Activated CD8-positive, alpha-beta memory T cell treated with anti-CD3 and anti-CD28 coated beads for 4 hours (primary cell): ENCODE measurements at regions not wholly inside any gene's neighbourhood (a gene's known extent, or its start where the extent isn't known, plus 50 kb on each side); places are given as distances from the start of the nearest gene placed in this dataset.
"Not testable (repeated sequence)": the region's sequence is repeated elsewhere in the genome, so short reads cannot be mapped to it uniquely, and the experiment has no call there.

Experiments
- DNase-seq, 2 donors: peaks; one replicate each; pipeline ENCODE4 v3.0.0-alpha.2; 2020; ENCODE audit warnings: low read depth in 2 of 2

DNA sequence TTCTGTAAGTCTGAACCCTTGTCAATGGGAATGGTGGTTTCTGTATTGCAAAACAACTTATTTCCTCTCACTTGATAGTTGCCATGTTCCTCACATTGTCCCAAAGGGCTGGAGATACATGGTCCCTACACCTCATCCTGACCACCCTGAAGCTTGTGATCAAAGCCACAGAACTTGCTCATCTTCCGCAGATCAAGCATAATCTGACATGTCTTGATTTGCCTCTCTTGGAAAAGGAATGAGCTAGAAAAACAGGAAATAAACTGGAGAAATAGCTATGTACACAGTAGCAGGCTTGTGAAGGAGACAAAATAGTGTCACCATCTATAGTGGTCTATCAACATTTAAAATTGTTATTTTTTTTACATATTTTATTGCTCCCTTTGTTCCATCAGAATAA, 871.9 kb upstream of the C9orf72 start:
- no peak for DNase-seq

DNA sequence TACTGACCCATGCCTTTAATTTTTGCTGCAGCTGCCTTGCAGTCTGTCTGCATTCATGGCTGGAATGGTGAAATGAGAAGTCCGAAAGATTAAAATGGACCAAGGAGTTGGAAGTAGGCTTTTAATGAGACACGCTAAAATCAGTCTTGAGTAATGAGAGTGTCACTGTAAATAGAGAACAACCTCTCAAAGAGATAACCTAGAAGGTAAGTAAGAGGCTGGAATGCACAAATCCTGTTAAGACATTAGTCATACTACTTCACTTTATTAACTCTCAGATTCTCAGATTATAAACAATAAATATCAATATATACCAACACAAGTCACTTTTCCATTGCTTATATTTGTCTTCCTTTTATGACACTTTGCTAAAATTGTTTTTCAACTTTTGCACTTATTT, 880.6 kb upstream of the C9orf72 start:
- no peak for DNase-seq

DNA sequence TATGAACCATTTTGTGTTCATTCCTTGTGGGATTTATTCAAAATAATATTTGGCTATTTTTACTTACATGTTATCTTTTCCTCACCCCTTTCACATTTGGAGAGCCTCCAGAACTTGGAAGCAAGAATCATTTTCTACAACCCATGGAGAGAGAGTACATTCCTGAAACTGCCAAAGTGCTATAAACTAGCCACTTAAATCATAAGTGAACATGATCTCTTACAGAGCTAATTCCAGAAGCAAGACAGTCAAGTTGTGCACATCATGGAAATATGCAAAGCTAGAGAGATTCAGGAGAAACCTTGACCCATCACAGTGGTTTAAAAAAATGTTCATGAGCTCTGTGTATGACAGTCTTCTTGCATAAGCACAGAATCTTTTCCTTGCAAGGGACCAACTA, 883.6 kb upstream of the C9orf72 start:
- no peak for DNase-seq

DNA sequence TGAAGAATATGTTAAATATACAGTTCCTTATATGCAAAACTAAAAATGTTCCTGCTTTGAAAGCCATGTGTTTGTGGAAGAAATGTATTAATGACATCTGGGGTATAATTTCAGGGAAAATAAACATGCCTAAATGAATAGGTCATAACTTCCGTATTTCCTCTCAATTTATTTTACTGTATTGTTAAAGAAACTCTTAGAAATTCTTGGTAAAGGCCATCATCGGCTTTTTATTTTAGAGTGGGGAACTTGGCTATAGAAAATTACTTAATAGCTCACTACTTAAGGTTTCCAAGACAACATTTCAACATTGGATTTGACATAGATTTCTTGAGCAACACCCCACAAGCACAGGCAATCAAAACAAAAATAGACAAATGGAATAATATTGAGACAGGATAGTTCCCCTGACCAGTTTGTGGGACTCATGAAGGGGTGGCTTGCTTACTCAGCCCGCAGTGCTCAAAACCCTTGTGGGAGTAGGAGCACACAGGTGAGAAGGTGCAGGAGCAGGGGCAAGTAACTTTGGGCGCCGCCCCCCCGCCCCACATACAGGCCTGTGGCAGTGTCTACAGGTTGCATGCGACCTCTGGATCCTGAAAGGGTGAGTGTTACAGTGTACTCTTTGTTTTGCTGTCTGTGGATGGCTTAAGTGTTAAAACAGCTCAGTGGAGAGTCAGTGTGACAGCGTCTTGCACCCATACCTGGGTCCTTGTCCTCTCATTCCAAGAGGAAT, 891.4 kb upstream of the C9orf72 start:
- DNase-seq = no peak

DNA sequence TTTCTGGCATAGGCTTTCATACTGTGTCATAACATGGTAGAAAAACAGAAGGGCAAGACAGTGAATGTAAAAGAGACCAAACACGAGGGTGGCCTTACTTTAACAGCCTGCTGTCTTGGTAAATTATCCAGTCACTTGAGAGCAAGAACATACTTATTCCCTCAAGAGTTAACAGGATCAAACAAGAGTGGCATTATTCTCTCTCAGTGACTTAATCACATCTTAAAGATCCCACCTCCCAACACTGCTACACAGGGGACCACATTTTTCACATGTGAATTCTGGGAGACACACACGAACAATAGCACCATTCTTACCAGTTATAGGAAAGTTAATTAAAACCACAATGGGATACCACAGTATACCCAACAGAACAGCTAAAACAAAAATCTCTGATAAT, 898.0 kb upstream of the C9orf72 start:
- DNase-seq = no peak

DNA sequence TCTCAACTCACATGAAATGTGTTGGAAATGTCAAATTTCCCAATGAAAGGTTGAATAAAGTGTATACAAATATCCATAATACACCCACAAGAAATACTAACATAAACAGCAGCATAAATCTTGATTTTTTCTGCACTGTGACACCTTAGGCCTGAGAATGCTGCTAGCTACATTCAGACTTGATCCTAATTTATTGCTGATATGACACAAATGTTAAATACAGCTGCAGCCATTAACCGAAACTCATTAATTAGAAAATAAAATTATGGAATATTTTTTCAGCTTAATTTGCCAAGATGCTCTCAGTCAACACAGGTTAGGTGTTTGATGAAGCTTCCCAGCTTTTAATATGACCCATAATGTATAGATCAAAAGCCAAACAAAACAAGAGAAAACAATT, 914.3 kb upstream of the C9orf72 start:
- no peak for DNase-seq

DNA sequence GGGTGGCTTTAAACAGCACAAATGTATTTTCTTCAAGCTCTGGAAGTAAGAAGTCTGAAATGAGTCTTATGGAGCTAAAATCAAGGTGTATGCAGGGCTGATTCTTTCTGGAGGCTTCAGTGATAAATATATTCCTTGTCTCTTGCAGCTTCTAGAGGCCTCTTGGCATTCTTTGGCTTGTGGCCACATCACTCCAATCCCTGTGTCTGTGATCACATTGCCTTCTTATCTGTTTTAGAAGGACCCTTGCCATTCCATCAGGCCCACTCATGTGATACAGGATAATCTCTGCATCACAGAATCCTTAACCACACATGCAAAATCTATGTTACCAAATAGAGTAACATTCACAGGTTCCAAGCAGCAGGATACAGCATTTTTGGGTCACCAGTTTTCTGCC, 917.8 kb upstream of the C9orf72 start:
- no peak for DNase-seq

DNA sequence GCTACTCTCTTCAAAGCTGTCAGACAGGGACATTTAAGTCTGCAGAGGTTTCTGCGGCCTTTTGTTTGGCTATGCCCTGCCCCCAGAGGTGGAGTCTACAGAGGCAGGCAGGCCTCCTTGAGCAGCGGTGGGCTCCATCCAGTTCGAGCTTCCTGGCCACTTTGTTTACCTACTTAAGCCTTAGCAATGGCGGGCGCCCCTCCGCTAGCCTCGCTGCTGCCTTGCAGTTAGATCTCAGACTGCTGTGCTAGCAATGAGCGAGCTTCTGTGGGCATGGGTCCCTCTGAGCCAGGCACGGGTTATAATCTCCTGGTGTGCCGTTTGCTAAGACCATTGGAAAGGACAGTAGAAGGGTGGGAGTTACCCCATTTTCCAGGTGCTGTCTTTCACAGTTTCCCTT, 924.9 kb upstream of the C9orf72 start:
- DNase-seq = not testable (repeated sequence)

DNA sequence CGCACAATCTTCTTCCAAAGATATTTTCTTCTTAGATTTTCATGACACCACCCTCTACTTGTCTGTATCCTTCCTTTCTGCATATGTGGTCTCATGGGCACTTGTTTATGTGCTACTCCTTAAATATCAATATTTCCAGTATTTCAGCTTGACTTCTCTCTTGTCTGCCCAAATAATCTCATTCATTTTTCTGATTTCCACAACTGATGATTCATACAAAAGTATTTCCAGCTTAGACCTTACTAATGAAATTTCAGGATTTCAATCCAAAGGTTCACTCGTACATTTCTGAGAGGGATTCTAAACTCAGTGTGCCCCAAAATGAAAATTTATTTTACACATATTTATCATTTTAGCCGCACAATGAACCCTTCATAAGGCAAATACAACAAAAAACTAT, 928.9 kb upstream of the C9orf72 start:
- DNase-seq = no peak

DNA sequence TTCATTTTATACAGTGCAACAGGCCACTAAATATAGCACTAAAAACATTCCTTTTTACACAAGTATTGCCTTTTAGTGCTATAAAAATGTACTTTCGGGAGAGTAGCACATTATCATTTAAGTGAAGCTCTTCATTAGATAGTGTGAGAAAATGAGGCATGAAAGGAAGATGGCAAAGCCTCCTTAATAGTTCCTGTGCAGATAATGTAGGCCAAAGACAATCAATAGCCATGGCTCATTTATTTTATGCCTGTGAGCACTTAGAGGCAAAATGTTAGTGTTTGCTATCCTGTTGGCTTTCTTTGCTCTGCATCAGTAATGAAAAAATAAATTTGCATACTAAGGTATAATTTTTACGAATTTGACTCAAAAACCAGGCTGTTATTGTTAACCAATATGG, 929.5 kb upstream of the C9orf72 start:
- DNase-seq = no peak

DNA sequence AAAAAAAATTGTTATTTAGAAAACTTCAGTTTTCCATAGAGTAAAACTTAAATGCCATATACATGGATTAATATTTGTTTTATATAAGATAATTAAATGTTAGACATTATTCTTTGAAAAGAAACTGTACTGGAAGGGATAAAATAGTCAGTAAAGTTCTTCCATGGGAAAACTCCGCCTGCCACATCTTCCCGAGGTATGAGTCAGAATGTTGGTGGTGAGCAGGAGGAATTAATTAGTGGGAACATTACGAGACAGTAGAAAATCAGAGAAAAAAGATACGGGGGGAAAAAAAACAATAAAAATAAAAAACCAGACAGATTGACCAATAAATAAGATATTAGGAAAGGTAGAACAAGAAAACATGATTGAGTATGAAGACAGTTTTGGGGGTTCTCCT, 930.3 kb upstream of the C9orf72 start:
- no peak for DNase-seq

DNA sequence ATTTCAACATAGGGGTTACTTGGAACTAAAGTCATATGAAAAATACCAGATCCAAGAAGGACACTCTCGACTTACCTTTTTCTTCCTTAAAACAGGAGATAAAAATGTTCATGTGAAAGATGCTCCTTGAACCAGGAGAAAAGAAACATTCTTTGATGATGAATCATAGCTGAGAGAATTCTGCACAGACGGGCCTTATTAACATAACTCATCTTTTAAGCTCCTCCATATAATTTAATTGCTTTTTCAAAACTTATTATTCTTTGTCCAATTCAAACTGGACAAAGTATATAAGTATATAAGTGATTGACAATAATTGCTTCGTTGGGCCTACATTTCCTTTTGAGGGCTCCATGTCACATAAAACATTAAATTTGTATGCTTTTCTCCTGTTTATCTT, 945.2 kb upstream of the C9orf72 start:
- DNase-seq = no peak

DNA sequence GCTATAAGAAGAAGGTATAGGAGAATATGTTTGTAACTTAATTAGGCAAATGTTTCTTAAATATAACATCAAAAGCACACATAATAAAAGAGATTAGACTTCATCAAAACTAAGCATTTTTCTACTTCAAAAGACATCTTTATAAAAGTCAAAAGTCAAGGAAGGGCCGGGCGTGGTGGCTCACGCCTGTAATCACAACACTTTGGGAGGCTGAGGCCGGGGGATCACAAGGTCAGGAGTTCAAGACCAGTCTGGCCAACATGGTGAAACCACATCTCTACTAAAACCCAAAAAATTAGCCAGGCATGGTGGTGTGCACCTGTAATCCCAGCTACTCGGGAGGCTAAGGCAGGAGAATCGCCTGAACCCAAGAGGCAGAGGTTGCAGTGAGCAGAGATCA, 951.0 kb upstream of the C9orf72 start:
- DNase-seq = not testable (repeated sequence)

DNA sequence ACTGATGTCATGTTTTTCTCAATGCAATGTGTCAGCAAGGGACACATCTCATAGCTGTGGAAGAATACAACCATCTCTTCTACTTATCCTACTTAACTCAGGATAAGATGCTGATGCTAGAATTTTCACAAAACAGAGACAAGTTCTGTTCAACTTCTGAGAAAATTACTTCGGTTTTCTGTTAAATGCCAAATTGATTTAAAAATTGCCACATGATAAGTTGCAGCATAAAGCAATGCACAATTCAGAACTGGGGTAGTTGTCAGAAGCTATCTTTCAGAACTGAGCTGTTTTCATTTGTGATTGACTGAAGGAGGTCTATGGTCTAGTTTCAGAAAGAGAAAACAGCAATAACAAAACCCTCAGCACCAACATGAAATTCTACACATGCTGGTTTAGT, 954.8 kb upstream of the C9orf72 start:
- no peak for DNase-seq

DNA sequence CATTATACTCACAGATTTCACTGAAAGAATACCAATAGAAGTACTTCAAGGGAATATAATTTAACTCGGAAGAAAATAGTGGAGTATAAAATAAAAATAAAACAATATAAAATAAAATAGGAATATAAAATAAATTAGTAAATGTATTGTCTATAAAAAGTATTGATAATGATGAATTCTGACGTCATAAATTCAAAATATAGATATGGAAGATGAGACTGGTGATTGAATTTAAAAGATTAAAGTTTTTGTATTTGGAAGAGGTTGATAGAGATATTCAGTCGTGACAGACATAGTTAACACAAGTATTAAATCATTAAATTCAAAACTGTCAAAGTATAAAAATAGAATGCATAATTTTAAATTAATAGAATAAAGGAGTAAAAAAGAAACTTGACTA, 964.9 kb upstream of the C9orf72 start:
- no peak for DNase-seq

DNA sequence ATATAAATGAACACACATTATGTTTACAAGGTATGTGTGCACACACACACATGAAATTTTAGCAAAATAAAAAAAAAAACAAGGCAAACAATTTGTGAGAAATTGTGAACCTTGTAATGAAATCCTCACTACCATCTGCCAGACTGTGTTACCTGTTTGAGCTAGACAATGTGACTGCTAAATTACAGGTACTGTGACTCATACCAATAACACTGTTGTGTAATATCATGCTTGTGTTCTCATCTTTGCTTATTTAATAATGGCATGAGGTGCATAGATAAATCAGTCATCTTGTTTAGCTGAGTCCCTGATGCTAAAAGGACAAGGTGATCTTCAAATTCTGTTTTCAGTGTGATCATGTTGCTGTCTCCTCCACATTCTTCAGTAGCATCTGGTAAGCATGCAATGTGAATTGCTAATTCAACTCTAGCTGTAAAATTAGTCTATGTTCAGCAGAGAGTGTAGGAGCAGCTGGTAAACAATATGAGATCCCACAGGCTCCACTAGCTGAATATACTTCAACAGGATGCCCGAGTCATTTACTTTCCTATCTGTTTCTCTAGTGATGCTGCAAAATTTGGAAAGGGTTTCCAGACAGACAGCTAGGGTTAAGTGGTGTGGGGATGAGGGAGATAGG, 966.3 kb upstream of the C9orf72 start:
- DNase-seq = no peak

DNA sequence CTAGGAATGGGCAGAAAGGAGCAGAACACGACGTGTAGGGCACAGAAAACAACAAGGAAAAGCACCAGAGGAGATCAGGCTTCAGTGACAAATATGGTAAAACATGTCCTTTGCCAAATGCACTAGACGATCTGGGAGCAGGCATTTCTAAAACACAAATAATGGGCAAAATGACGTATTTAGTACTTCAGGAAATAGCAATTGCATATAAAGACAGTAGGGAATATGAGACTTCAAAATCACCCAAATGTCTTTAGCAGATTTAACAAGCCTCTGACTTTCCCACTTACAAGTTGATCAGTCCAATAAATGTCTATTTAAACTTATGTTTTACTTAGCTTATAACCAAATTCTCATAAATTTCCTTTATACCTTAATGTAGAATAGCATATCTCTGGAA, 969.6 kb upstream of the C9orf72 start:
- no peak for DNase-seq

DNA sequence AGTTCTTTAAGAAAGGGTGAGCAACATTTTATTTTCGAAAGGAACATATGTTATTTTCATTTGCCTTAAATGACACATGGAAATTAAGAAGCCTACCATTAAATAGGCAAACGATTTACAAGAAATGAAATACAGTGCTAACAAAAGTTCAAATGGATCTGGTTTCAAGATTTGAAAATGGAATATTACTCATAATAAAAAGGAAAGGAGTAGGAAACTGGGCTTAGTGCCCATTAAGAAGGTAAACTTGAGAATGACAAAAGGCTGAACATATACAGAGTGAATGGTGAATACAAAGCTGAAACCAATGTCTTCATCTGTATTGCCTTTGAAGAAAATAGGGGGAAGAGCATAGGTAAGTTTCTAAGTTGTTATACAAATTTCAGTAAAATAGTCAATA, 974.2 kb upstream of the C9orf72 start:
- no peak for DNase-seq

DNA sequence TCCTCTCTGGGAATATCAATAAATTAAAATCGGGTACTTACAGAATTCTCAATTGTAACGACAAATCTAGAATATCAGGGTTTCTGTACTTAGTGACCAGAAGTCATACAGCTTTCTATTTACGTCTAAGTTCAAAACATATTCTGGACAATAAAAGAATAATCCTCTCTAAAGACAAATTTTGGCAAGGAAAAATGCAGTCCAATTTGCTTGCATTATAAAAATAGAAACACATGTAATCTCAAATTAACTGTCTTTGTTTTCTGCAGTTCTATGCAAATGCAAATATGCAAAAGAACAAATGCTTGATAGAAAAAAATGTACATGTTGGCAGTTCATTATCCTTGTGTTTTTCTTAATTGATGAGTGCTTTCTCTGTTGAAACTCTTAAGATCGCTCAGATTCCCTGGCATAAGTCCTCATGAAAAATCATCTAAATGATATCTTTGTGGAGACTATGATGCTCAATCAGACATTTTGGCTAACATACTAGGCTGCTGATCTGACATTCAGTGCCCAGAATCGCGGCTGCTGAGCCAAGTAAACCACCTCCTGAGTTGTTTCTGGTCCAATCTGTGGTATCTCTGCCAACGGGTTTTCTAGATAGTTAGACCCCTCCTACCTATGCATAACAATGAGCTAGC, 990.1 kb upstream of the C9orf72 start:
- DNase-seq = no peak

DNA sequence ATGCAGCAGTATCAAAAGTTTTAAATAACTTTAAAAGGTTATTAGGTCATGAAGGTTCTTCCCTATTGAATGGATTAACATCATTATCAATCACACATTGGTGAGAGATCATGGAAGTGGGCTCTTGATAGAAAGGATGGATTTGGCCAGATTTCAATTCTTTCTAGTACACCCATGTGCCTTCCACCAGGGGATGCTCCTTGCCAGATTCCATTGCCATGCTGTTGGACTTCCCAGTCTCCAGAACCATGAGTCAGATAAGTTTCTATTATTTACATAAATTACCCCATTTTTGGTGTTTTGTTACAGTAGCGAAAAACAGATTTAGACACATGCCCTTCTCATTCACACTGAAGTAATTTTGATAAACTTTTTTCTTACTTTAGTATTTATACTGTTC, 1010.6 kb upstream of the C9orf72 start:
- DNase-seq = no peak

DNA sequence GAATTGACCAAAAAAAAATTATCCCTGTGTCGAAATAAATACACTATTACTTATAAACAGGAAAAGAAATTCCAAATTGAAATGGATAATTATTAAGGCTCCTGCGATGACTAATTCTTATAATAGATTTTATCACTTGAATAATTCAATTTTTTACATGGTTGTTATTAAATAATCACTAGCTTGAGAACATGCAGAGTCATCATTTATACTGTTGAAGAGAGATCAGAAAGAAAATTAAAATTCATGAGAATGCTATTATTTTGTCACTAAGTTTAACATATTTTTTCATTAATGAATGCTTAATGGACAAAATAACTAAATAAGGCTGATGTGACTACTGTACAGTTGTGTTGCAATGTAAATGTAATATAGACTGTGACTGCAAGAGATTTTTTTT, 1011.3 kb upstream of the C9orf72 start:
- DNase-seq = no peak

DNA sequence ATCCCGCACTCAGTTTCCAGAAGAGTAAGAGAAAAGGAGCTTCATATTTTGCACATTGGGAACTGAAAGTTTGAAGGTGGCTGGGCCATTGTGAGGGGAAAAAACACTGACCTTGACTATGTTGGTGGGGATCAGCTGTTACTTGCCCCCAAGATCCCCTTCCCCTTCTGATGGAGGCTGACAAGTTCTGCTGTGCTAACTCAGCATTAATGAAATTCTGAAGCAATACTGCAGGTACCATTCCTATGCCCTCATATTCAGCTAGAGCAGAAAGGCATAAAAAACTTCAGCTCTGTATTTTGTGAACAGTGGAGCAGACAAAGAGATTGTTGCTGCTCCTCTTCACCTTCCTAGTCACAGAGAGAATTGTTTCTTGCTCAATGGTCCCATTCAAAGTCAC, 1013.8 kb upstream of the C9orf72 start:
- no peak for DNase-seq

DNA sequence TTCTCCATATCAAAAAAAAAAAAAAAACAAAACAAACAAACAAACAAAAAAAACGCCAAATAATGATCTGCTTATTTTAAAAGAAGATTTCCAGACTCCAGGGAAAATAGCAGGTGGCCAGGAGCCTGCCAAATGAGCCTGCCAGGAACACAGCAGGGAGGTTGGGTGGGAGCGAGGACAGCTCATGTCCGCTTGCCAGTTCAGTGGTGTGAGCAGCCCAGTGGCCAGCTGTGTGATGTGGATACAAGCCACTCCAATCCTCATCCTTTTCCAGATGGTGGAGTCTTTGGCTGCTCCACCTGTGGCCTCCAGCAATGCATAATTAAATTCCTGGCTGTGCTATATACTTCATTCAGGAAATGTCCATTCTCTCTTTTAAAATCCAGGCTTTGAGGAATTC, 1025.1 kb upstream of the C9orf72 start:
- no peak for DNase-seq
